Naive thymus-derived CD8-positive, alpha-beta T cell (primary cell): ENCODE measurements at regions not wholly inside any gene's neighbourhood (a gene's known extent, or its start where the extent isn't known, plus 50 kb on each side); places are given as distances from the start of the nearest gene placed in this dataset.

Experiments used
- ATAC-seq, 2 donors: fragments of 150-1000 bp; cut with Tn5 transposase in 1 of 2; sonication (Bioruptor Pico), chemical (Tn5 transposase) in 1 of 2; 1 replicate in 1 of 2; 2 replicates in 1 of 2; pipeline ENCODE4 v1.10.0; 2021; ENCODE audit warnings: mild to moderate bottlenecking in 2 of 2, moderate library complexity in 2 of 2
- POLR2A ChIA-PET: fragments of 350-600 bp; sonication (Branson Sonifier 250); formaldehyde crosslinking; loops from one replicate; lab custom pipeline; 2021; ENCODE audit warnings: antibody characterized with exemption; lab: Charles Lee
- DNase-seq, 10 donors: peaks; one replicate each; pipeline versions ENCODE4 v3.0.0 to v3.0.0-alpha.2; 2020 to 2022
- H3K27ac Mint-ChIP-seq, 10 donors: one replicate each; pipeline ENCODE4 v1.8.0; 2020 to 2022; ENCODE audit warnings: mild to moderate bottlenecking in 10 of 10, mixed read lengths in 10 of 10, moderate library complexity in 4 of 10, inconsistent platforms in 1 of 10
- H3K27me3 Mint-ChIP-seq, 5 donors: one replicate each; pipeline ENCODE4 v1.8.0; 2021 to 2022; ENCODE audit warnings: mixed read lengths in 5 of 5
- H3K36me3 Mint-ChIP-seq, 3 donors: one replicate each; pipeline ENCODE4 v1.8.0; 2020 to 2022; ENCODE audit warnings: mixed read lengths in 3 of 3, mild to moderate bottlenecking in 2 of 3, inconsistent platforms in 1 of 3
- H3K4me1 Mint-ChIP-seq, 4 donors: one replicate each; pipeline ENCODE4 v1.8.0; 2021 to 2022; ENCODE audit warnings: mixed read lengths in 4 of 4
- H3K4me3 Mint-ChIP-seq, 10 donors: one replicate each; pipeline ENCODE4 v1.8.0; 2020 to 2022; ENCODE audit warnings: mild to moderate bottlenecking in 10 of 10, mixed read lengths in 10 of 10, moderate library complexity in 6 of 10, inconsistent platforms in 1 of 10
- H3K9me3 Mint-ChIP-seq, 9 donors: one replicate each; pipeline ENCODE4 v1.8.0; 2020 to 2022; ENCODE audit warnings: mixed read lengths in 9 of 9, mild to moderate bottlenecking in 3 of 9, inconsistent platforms in 1 of 9, moderate library complexity in 1 of 9

- H3K27me3 Mint-ChIP-seq = peaks cover 4 to 12% (median 9%) of the 10 kb centered on the region in 5 donors
- H3K4me3 Mint-ChIP-seq = no peak overlapping the region
- no peaks in the 10 kb centered on the region for H3K9me3 Mint-ChIP-seq
- DNase-seq (no peak), ATAC-seq (no peak)
- POLR2A ChIA-PET = no interaction called here
- no peaks in the 10 kb centered on the region for H3K36me3 Mint-ChIP-seq
- no peak overlapping the region for H3K27ac Mint-ChIP-seq
- H3K4me1 Mint-ChIP-seq = no peaks in the 10 kb centered on the region
These were observed 254.8 kb upstream of the ZNF32 start for GRCh38 chr10:43903451-43903850.

GRCh38 chr10:43902842-43903241, 254.2 kb upstream of the ZNF32 start:
- ATAC-seq (no peak), DNase-seq (no peak)
- POLR2A ChIA-PET = no interaction called here
- Mint-ChIP-seq H3K4me3 (no peak overlapping the region), H3K27ac (no peak overlapping the region), H3K27me3 (peaks cover 4 to 10% (median 9%) of the 10 kb centered on the region in 5 donors), H3K4me1 (no peaks in the 10 kb centered on the region), H3K9me3 (no peaks in the 10 kb centered on the region), H3K36me3 (no peaks in the 10 kb centered on the region)

- no peaks in the 10 kb centered on the region for H3K4me1 Mint-ChIP-seq
- POLR2A ChIA-PET = no interaction called here
- peaks cover 4 to 10% (median 8%) of the 10 kb centered on the region in 5 donors for H3K27me3 Mint-ChIP-seq
- no peaks in the 10 kb centered on the region for H3K9me3 Mint-ChIP-seq
- ATAC-seq = no peak
- no peaks in the 10 kb centered on the region for H3K36me3 Mint-ChIP-seq
- no peak for DNase-seq
- peak overlapping the region in 1 of 10 donors; percentile 10 for H3K4me3 Mint-ChIP-seq
- no peak overlapping the region for H3K27ac Mint-ChIP-seq
These were observed 253.2 kb upstream of the ZNF32 start for GRCh38 chr10:43901744-43902504.

GRCh38 chr10:43901302-43901701, 252.6 kb upstream of the ZNF32 start:
- no peaks in the 10 kb centered on the region for H3K36me3 Mint-ChIP-seq
- H3K4me1 Mint-ChIP-seq = no peaks in the 10 kb centered on the region
- no peak overlapping the region for H3K4me3 Mint-ChIP-seq
- no peak overlapping the region for H3K27ac Mint-ChIP-seq
- no peaks in the 10 kb centered on the region for H3K9me3 Mint-ChIP-seq
- ATAC-seq = no peak
- peaks cover 3 to 10% (median 8%) of the 10 kb centered on the region in 5 donors for H3K27me3 Mint-ChIP-seq
- no peak for DNase-seq
- POLR2A ChIA-PET = no interaction called here

- ATAC-seq = no peak
- Mint-ChIP-seq H3K4me3 (no peak overlapping the region), H3K36me3 (no peaks in the 10 kb centered on the region), H3K4me1 (no peaks in the 10 kb centered on the region), H3K27ac (no peak overlapping the region), H3K27me3 (peaks cover 3 to 10% (median 5%) of the 10 kb centered on the region in 5 donors), H3K9me3 (no peaks in the 10 kb centered on the region)
- POLR2A ChIA-PET = no interaction called here
- DNase-seq = no peak
These were observed 251.9 kb upstream of the ZNF32 start for GRCh38 chr10:43900571-43900970.

- POLR2A ChIA-PET = no interaction called here
- no peak overlapping the region for H3K4me3 Mint-ChIP-seq
- DNase-seq = no peak
- peak overlapping the region in 1 of 10 donors; percentile 24 for H3K27ac Mint-ChIP-seq
- H3K4me1 Mint-ChIP-seq = no peaks in the 10 kb centered on the region
- H3K9me3 Mint-ChIP-seq = no peaks in the 10 kb centered on the region
- no peaks in the 10 kb centered on the region for H3K36me3 Mint-ChIP-seq
- H3K27me3 Mint-ChIP-seq = peaks cover 2 to 10% (median 7%) of the 10 kb centered on the region in 5 donors
- no peak for ATAC-seq
These were observed 250.7 kb upstream of the ZNF32 start for GRCh38 chr10:43899224-43899959.

GRCh38 chr10:43898592-43898991, 249.9 kb upstream of the ZNF32 start:
- no peaks in the 10 kb centered on the region for H3K4me1 Mint-ChIP-seq
- no peak overlapping the region for H3K27ac Mint-ChIP-seq
- H3K27me3 Mint-ChIP-seq = peaks cover 1 to 9% (median 8%) of the 10 kb centered on the region in 5 donors
- H3K9me3 Mint-ChIP-seq = no peaks in the 10 kb centered on the region
- no peak for DNase-seq
- POLR2A ChIA-PET = no interaction called here
- no peak overlapping the region for H3K4me3 Mint-ChIP-seq
- no peaks in the 10 kb centered on the region for H3K36me3 Mint-ChIP-seq
- ATAC-seq = no peak

GRCh38 chr10:43897765-43898419, 249.2 kb upstream of the ZNF32 start:
- Mint-ChIP-seq H3K27ac (peak overlapping the region in 1 of 10 donors; percentile 66), H3K36me3 (no peaks in the 10 kb centered on the region)

GRCh38 chr10:43892062-43892770, 243.5 kb upstream of the ZNF32 start:
- POLR2A ChIA-PET = no interaction called here
- ATAC-seq = no peak
- H3K9me3 Mint-ChIP-seq = no peaks in the 10 kb centered on the region
- H3K27me3 Mint-ChIP-seq = peaks cover 0 to 8% (median 4%) of the 10 kb centered on the region in 5 donors
- H3K4me1 Mint-ChIP-seq = no peaks in the 10 kb centered on the region
- H3K36me3 Mint-ChIP-seq = no peaks in the 10 kb centered on the region
- no peak overlapping the region for H3K4me3 Mint-ChIP-seq
- no peak for DNase-seq
- H3K27ac Mint-ChIP-seq = no peak overlapping the region

More at GRCh38 chr10:43897765-43898419, 249.2 kb upstream of the ZNF32 start:
- DNase-seq = no peak
- Mint-ChIP-seq H3K4me1 (no peaks in the 10 kb centered on the region), H3K27me3 (peaks cover 1 to 9% (median 4%) of the 10 kb centered on the region in 5 donors), H3K9me3 (no peaks in the 10 kb centered on the region), H3K4me3 (no peak overlapping the region)
- no peak for ATAC-seq
- POLR2A ChIA-PET = no interaction called here

GRCh38 chr10:43891241-43891640, 242.6 kb upstream of the ZNF32 start:
- H3K27ac Mint-ChIP-seq = no peak overlapping the region
- no peak for DNase-seq
- no peak overlapping the region for H3K4me3 Mint-ChIP-seq
- POLR2A ChIA-PET = no interaction called here
- no peaks in the 10 kb centered on the region for H3K9me3 Mint-ChIP-seq
- H3K4me1 Mint-ChIP-seq = no peaks in the 10 kb centered on the region
- no peaks in the 10 kb centered on the region for H3K36me3 Mint-ChIP-seq
- H3K27me3 Mint-ChIP-seq = peaks cover 0 to 8% (median 4%) of the 10 kb centered on the region in 5 donors
- no peak for ATAC-seq

GRCh38 chr10:43890124-43890523, 241.4 kb upstream of the ZNF32 start:
- peaks cover 0 to 8% (median 4%) of the 10 kb centered on the region in 5 donors for H3K27me3 Mint-ChIP-seq
- no peak overlapping the region for H3K4me3 Mint-ChIP-seq
- H3K36me3 Mint-ChIP-seq = no peaks in the 10 kb centered on the region
- no peak for DNase-seq
- peak overlapping the region in 1 of 10 donors; percentile 15 for H3K27ac Mint-ChIP-seq
- no peaks in the 10 kb centered on the region for H3K4me1 Mint-ChIP-seq
- POLR2A ChIA-PET = no interaction called here
- H3K9me3 Mint-ChIP-seq = no peaks in the 10 kb centered on the region
- no peak for ATAC-seq

GRCh38 chr10:43888586-43888985, 239.9 kb upstream of the ZNF32 start:
- Mint-ChIP-seq H3K27me3 (peaks cover 0 to 8% (median 3%) of the 10 kb centered on the region in 5 donors), H3K4me1 (no peaks in the 10 kb centered on the region), H3K27ac (peak overlapping the region in 1 of 10 donors; percentile 71), H3K9me3 (no peaks in the 10 kb centered on the region), H3K4me3 (no peak overlapping the region), H3K36me3 (no peaks in the 10 kb centered on the region)
- DNase-seq = no peak
- no peak for ATAC-seq
- POLR2A ChIA-PET = no interaction called here
